ENCODE measurements at regions not wholly inside any gene's neighbourhood (a gene's known extent, or its start where the extent isn't known, plus 50 kb on each side); places are given as distances from the start of the nearest gene placed in this dataset.
A peak's percentile ranks its signal among the peaks of the same experiment; 100 is the strongest.

GRCh38 chr15:37576952-37577351, 357.5 kb upstream of the TMCO5A start:
- DNase-seq (ENCODE audit: low spot score), result no peak

GRCh38 chr15:37581866-37582532, 352.4 kb upstream of the TMCO5A start:
- no peak for DNase-seq (ENCODE audit: low spot score)

DNA sequence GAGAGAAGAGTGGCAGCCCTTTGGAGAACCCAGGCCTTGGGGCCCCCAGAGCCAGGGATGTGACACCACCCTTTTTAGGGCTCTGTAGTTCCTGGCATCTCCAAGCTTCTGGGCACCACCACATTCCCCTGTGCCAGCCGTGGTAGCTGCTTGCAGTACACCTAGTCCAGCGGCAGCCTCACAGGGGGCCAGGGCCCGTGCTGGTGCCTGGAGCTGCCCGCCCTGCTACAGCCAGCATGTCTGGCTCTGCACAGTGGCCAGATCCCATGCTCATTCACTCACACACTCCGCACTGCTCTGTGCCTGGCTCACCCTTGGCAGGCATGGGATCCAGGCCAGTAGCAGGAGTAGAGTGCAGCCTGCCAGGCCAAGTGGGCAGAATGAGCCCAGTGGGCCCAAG, 351.6 kb upstream of the TMCO5A start:
- no peak for DNase-seq (ENCODE audit: low spot score)

GRCh38 chr15:37586011-37586583, 348.3 kb upstream of the TMCO5A start:
- DNase-seq (ENCODE audit: low spot score), result no peak

GRCh38 chr15:37586976-37587375, 347.5 kb upstream of the TMCO5A start:
- DNase-seq (ENCODE audit: low spot score), result no peak

- no peak for DNase-seq (ENCODE audit: low spot score)
Measured at GRCh38 chr15:37594417-37594816, 340.0 kb upstream of the TMCO5A start.

DNA sequence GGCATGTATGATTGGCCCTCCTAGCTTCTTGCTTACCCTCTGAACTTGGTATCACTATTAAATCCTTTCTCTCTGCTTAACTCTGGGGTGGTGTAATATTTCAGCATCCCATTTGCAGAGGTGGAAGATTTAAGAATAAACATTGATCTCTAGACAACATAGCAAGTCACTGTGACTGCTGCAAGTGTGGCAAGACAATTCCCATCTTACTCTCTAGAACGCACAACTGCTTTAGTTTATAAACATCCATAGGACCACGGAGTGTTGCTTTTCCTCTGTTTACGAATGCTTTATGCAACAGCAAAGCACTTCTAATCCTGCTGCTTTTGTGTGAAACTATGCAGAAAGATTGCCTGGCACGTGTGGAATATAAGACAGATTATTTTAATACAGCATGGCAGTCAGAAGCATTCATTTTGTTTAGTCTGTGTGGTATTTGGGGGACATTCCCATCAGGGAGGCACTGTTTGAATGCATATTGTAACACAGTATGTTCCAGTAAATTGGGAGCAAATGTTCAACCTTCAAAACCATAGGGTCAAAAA, 338.9 kb upstream of the TMCO5A start:
- DNase-seq (ENCODE audit: low spot score), result no peak

GRCh38 chr15:37599156-37599555, 335.3 kb upstream of the TMCO5A start:
- DNase-seq (ENCODE audit: low spot score), result no peak

GRCh38 chr15:37616215-37616614, 318.2 kb upstream of the TMCO5A start:
- DNase-seq (ENCODE audit: low spot score), result no peak

GRCh38 chr15:37618353-37618752, 316.1 kb upstream of the TMCO5A start:
- DNase-seq (ENCODE audit: low spot score), result no peak

DNA sequence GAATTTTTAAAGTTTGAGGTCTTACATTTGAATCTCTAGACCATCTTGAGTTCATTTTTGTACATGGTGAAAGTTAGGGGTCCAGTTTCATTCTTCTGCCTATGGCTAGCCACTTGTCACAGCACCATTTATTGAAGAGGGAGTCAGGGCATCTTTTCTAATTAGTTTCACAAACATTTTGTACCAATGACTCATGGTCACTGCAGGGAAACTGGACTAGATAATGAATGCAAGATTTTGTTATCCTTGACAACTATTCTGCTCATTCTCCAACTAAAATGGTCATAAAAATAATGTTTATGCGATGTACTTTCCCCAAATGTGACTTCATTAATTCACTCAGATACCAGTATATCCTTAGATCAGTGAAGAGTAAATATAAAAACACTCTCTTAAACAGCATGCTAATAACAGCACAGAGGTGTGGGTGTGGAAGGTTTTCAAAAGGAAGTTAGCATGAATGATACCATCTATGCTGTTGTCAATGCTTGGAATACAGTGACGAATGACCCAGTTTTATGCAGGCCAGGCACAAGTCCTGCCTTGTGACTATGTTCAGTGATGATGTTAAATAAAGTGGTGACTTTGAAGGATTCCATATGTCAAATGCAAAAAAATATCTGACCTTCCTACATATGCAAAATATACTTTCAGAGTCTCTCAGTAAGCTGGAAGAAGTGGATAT, 314.9 kb upstream of the TMCO5A start:
- no peak for DNase-seq (ENCODE audit: low spot score)

DNA sequence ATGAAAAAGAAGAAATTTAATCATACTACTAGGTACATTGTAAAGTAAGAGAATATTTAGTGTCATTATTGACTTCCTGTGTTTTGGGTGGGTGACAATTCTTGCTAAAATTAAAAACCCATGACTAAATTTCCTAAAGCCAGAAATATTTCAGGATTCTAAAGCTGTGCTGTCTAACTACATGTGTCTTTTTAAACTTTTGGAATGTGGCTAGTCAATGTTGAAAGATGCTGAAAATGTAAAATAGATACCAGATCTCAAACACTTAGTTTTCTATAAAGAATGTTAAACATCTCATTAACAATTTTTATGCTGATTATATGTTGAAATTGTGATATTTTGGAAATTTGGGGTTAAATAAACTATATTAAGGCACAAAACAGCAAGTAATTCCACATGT, 308.9 kb upstream of the TMCO5A start:
- DNase-seq (ENCODE audit: low spot score), result no peak

DNA sequence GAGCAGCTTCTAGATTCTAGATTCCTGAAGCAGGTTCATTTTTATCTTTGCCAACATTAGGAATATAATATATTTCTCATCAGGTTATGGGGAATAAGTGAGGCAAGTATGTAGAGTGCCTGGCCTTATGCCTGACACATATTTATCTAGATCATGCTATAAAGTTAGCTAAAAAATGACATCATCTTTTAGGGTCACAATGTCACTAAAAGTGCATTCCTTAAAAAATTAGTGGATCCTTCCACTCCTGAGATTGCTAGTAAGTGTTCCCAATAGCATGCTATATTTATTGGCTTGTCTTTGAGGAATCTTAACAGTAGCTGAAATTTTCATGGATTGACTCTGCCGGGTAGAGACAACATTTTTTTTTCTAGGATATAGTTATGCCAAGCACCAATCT, 305.9 kb upstream of the TMCO5A start:
- no peak for DNase-seq (ENCODE audit: low spot score)

DNA sequence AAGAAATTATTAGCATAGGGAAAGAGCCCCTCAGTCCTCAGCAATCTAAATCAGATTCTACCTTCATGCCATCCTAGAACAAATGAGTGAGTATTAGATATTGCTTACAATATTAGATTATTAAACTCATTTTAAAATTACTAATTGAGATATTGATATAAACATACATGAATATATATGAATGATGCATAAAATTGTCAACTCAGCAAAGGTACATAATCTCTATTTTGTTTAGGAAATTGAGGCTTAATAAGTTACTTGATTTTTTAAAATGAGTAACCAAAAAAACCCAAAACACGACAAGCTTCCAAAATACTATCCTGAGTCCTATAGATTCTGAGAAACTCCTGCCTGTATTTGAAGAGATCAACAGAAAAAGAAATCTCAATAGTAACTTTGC, 297.7 kb upstream of the TMCO5A start:
- no peak for DNase-seq (ENCODE audit: low spot score)

DNA sequence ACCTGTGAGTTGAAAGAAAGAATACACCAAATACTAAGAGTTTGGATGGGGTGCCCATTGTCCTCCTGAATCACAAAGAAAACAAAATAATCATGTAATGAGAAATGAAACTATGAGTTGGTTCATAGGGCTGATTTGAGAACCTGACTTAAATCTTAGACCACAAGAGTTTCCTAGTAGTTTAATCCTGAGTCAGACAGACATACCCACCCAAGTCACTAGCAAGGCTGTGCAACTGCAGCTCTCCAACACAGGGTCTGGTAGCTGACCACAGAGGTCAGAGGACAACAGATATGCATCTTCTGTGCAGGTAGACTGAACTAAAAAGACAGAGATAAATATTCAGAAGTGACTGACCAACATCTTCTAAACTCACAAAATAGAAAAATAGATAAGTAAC, 296.3 kb upstream of the TMCO5A start:
- DNase-seq (ENCODE audit: low spot score), result no peak

DNA sequence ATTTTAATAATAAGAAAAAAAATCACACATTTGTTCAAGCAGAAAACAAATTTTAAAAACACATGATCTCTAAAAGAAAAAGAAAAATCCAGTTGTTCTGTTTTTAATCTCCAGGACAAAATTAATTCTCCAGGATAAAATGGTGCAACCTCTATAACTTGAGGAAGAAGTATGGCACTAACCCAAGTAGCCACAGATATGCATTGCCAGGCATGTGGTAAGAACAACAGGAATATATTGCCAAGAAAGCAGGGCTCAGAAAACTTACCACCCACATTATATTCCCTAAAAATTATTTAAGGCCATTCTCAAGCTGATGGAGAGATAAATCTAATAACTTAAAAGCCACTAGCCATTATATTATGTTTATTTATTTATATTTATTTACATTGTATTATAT, 295.7 kb upstream of the TMCO5A start:
- DNase-seq (ENCODE audit: low spot score), result no peak

DNA sequence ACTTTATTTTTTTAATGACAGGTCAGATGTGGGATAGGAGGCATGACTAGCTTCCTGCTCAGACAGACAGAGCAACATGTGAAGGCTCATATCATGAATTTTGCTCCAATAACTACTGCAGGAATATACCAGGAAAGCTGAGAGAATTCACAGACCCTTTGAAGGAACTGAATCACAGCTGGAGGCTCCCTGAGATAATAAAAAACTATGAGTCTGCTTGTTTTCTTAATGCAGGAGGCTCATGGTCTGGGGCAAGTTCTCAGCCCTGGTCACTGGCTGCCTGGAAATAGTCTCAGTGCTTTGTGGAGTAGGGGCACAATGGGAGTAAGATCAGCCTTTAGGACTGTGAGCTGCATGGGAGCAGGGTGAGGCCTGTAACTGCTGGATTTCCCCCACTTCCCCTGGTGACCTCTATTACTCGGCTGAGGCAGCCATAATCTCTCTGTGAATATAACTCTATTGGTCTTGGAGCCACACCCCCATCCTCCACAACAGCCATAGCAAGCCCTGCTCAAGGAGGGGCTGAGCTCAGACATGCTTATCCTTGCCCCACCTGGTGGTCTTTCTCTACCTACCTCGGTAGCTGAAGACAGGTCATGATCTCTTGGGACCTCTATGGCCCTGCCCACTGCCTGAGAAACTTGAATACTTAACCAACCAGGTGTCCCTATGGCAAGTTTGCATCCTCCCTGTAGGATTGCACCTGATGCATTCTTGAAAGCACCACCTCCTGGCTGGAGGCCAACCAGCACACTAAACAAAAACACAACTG, 281.6 kb upstream of the TMCO5A start:
- no peak for DNase-seq (ENCODE audit: low spot score)

GRCh38 chr15:37678124-37678523, 256.3 kb upstream of the TMCO5A start:
- DNase-seq (ENCODE audit: low spot score), result no peak

- no peak for DNase-seq (ENCODE audit: low spot score)
Measured at GRCh38 chr15:37679627-37680026, 254.8 kb upstream of the TMCO5A start.

DNA sequence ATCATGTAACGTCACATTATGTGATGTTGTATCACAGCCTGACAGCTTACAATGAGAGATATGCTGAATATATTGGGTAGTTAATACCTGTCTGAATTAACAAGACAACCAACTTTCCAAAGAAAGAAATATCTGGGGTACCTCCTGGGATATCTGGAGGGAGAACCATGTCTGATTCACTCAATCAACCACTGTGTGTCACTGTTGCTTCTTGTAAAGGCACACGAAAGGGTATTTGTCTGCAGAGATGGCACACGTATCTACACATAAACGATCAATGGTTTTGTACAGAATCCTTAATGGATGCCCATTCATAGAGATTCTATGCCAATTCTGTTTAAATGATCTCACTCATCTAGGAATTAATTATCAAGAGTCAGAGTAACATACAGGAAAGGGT, 252.1 kb upstream of the TMCO5A start:
- DNase-seq (ENCODE audit: low spot score), result peak; percentile 23

DNA sequence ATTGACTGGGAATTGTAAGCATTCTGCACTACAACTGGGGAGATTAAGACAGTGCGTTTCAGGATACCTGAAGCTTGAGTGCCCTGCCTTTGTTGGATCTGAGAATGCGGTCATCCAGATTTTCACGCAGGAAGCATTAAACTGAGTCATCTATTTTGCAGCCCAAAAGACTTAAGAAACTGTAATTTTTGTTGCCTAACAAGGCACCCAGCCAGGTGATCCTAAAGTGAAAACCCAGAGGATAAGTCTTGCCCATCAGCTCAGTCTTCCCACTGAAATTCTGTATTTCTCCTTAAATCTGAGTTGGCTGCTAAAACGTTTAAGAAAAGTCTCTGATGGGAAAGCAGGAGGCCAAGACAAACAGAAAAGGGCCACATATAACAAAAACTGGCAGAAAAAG, 242.5 kb upstream of the TMCO5A start:
- DNase-seq (ENCODE audit: low spot score), result no peak

DNA sequence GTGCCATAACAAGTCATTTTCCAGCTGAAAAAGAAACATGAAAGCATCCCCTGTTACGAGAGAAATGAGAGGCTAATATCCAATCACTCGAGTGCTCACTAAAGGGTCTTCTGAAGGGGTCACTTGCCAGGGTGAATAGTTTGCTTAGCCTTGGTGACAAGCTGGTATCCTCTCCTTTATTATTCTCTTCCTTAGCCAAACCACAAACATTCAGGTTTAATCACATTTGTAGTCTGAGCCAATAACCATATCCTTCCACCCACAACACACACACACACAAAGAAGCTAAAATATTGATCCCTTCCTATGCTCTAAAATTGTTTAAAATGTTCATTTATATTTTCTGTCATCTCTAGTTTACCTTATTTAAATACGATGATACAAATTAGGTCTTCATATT, 240.5 kb upstream of the TMCO5A start:
- no peak for DNase-seq (ENCODE audit: low spot score)

DNA sequence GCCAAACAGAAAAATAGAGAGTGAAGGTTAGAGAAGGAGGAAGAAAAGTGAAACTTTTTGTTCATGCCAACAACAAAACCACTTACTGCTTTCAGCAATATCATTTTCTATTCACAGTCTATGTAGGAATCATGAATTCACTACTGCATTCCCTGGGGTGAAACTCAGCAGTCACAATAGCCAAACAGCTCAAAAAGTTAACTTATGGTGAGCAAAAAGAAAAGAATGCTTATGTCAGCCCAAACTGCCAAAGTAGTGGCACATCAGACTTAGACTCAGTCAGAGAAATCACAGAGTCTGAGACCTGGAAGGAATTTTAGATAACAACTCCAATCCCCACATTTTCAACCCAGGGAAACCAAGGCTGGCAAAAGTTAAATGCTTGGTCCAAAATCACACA, 238.7 kb upstream of the TMCO5A start:
- no peak for DNase-seq (ENCODE audit: low spot score)

Data from RKO (cell line).